Sigmoid colon (tissue), 6 donors: ENCODE measurements at regions not wholly inside any gene's neighbourhood (a gene's known extent, or its start where the extent isn't known, plus 50 kb on each side); places are given as distances from the start of the nearest gene placed in this dataset.

Experiments used
- DNase-seq: peaks from one replicate; pipeline ENCODE4 v3.0.0-alpha.2; 2019
- H3K27ac ChIP-seq, 4 donors: fragments of 200-600 bp; sonication (generic); one replicate each; pipeline ENCODE4 v1.5.1; 2016 to 2019; ENCODE audit warnings: mild to moderate bottlenecking in 1 of 4
- H3K27me3 ChIP-seq, 3 donors: fragments of 200-600 bp; sonication (generic); one replicate each; pipeline ENCODE4 v1.5.1; 2019; ENCODE audit warnings: mild to moderate bottlenecking in 1 of 3
- H3K36me3 ChIP-seq, 4 donors: fragments of 200-600 bp; sonication (generic); one replicate each; pipeline ENCODE4 v1.5.1; 2016 to 2019
- H3K4me1 ChIP-seq, 4 donors: fragments of 200-600 bp; sonication (generic); one replicate each; pipeline ENCODE4 v1.5.1; 2017 to 2019
- H3K4me3 ChIP-seq, 4 donors: fragments of 200-600 bp; sonication (generic); one replicate each; pipeline ENCODE4 v1.5.1; 2017 to 2019; ENCODE audit warnings: mild to moderate bottlenecking in 2 of 4, moderate library complexity in 1 of 4
- H3K9me3 ChIP-seq, 4 donors: fragments of 200-600 bp in 3 of 4; sonication (generic) in 3 of 4; one replicate each; pipeline versions ENCODE4 v1.5.1 to v1.6.1; 2013 to 2019
- CTCF ChIP-seq, 4 experiments: fragments of 450-650 bp in 3 of 4; fragments of 200-600 bp in 1 of 4; IDR thresholded peaks; one replicate each; pipeline ENCODE4 v1.5.1; 2016 to 2019; ENCODE audit warnings: antibody characterized with exemption in 4 of 4, mild to moderate bottlenecking in 3 of 4, moderate library complexity in 2 of 4
- EP300 ChIP-seq, 4 donors: sonication (generic); formaldehyde crosslinking; IDR thresholded peaks; one replicate each; pipeline ENCODE4 v1.6.1; 2017; ENCODE audit warnings: antibody characterized with exemption in 4 of 4
- POLR2A ChIP-seq, 2 donors: fragments of 450-650 bp; IDR thresholded peaks; one replicate each; pipeline ENCODE4 v1.6.1; 2016; ENCODE audit warnings: antibody characterized with exemption in 2 of 2, mild to moderate bottlenecking in 2 of 2, moderate library complexity in 2 of 2
- POLR2AphosphoS5 ChIP-seq, 4 donors: sonication (generic); formaldehyde crosslinking; IDR thresholded peaks; one replicate each; pipeline ENCODE4 v1.6.1; 2017; ENCODE audit warnings: antibody characterized with exemption in 4 of 4
- WGBS, 2 donors: extraction: QIAGEN DNeasy Blood & Tissue Kit; methylation state at CpG; one replicate each; pipeline ENCODE4 v1.1.7; 2013; 5-methylcytosine and 5-hydroxymethylcytosine counted together
- intact Hi-C: fragments of 100-400 bp; cut with DNase I; formaldehyde crosslinking; loops from one replicate; pipeline ENCODE4 v1.15.1; 2023
- donor health status: healthy with polysubstance abuse.
- donor health status: healthy.

GRCh38 chr2:107663632-107664031, 163.1 kb upstream of the RGPD4 start:
- TF ChIP-seq CTCF (IDR thresholded peaks at IDR 0.05) (no peak), EP300 (IDR thresholded peaks at IDR 0.05) (no peak), POLR2AphosphoS5 (IDR thresholded peaks at IDR 0.05) (no peak), POLR2A (IDR thresholded peaks at IDR 0.05) (no peak)
- intact Hi-C loops, result no loop called here

DNA sequence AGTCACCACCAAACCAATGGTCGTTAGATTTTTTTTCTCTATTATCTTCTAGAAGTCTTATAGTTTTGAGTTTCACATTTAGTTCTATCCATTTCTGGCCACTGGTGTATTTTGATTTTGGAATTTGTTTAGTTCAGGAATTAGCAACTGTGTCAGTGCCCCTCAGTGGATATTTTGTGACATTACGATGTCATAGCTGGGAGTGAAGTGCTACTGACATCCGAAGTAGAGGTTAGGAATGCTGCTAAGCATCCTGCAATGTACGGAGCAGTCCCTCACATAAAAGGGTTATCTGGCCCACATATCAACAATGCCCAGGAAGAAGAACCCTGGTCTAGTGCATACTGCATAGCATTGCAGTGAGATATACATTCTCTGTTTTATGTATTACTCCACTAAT, 157.4 kb upstream of the RGPD4 start:
- Histone ChIP-seq H3K9me3 (peaks cover 0 to 14% (median 0%) of the 10 kb centered on the region in 4 donors), H3K4me1 (no peaks in the 10 kb centered on the region), H3K27ac (no peak overlapping the region), H3K27me3 (no peaks in the 10 kb centered on the region), H3K4me3 (no peak overlapping the region), H3K36me3 (no peaks in the 10 kb centered on the region)
- DNase-seq, result no peak
- 41 to 50% methylated on average over 4 of the region's 4 CpGs for WGBS, 2 donors
- intact Hi-C loops, result no loop called here
- TF ChIP-seq EP300 (IDR thresholded peaks at IDR 0.05), result no peak
- TF ChIP-seq POLR2AphosphoS5 (IDR thresholded peaks at IDR 0.05), result no peak
- TF ChIP-seq POLR2A (IDR thresholded peaks at IDR 0.05), result no peak
- no peak for TF ChIP-seq CTCF (IDR thresholded peaks at IDR 0.05)

More at GRCh38 chr2:107663632-107664031, 163.1 kb upstream of the RGPD4 start:
- DNase-seq, result no peak
- no peaks in the 10 kb centered on the region for H3K36me3 ChIP-seq
- 69 to 76% methylated on average over 6 of the region's 6 CpGs for WGBS, 2 donors
- no peak overlapping the region for H3K27ac ChIP-seq
- H3K4me3 ChIP-seq, result no peak overlapping the region
- H3K9me3 ChIP-seq, result no peaks in the 10 kb centered on the region
- no peaks in the 10 kb centered on the region for H3K27me3 ChIP-seq
- no peaks in the 10 kb centered on the region for H3K4me1 ChIP-seq

GRCh38 chr2:107681936-107682335, 144.8 kb upstream of the RGPD4 start:
- intact Hi-C loops, result no loop called here
- TF ChIP-seq POLR2AphosphoS5 (IDR thresholded peaks at IDR 0.05) (no peak), CTCF (IDR thresholded peaks at IDR 0.05) (no peak), EP300 (IDR thresholded peaks at IDR 0.05) (no peak), POLR2A (IDR thresholded peaks at IDR 0.05) (no peak)
- Histone ChIP-seq H3K27me3 (no peaks in the 10 kb centered on the region), H3K27ac (no peak overlapping the region), H3K36me3 (no peaks in the 10 kb centered on the region), H3K4me3 (no peak overlapping the region), H3K9me3 (no peaks in the 10 kb centered on the region), H3K4me1 (no peaks in the 10 kb centered on the region)
- DNase-seq, result no peak
- 86 to 89% methylated on average over 8 of the region's 8 CpGs for WGBS, 2 donors

DNA sequence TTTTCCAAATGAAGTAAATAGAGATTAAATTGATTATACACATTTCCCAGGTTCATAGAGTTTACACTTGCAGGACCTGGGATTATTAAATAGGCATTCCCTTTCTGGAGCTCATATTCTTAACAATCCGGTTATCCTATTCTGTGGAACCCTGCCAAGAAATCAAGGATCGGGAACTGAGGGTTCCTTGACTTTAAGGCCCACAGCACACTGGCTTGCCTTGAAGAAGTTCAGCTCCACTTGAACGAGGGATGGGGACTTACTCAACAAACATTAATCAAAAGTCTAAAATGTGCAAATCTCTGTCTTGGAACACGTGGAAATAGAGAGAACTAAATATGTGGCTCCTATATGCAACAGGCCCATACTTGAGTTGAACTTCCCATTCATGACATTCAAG, 142.3 kb upstream of the RGPD4 start:
- Histone ChIP-seq H3K4me1 (no peaks in the 10 kb centered on the region), H3K27me3 (no peaks in the 10 kb centered on the region), H3K36me3 (no peaks in the 10 kb centered on the region), H3K27ac (no peak overlapping the region), H3K9me3 (no peaks in the 10 kb centered on the region), H3K4me3 (no peak overlapping the region)
- 65 to 78% methylated on average over 4 of the region's 4 CpGs for WGBS, 2 donors
- intact Hi-C loops, result no loop called here
- no peak for DNase-seq
- TF ChIP-seq CTCF (IDR thresholded peaks at IDR 0.05) (no peak), POLR2AphosphoS5 (IDR thresholded peaks at IDR 0.05) (no peak), EP300 (IDR thresholded peaks at IDR 0.05) (no peak), POLR2A (IDR thresholded peaks at IDR 0.05) (no peak)

DNA sequence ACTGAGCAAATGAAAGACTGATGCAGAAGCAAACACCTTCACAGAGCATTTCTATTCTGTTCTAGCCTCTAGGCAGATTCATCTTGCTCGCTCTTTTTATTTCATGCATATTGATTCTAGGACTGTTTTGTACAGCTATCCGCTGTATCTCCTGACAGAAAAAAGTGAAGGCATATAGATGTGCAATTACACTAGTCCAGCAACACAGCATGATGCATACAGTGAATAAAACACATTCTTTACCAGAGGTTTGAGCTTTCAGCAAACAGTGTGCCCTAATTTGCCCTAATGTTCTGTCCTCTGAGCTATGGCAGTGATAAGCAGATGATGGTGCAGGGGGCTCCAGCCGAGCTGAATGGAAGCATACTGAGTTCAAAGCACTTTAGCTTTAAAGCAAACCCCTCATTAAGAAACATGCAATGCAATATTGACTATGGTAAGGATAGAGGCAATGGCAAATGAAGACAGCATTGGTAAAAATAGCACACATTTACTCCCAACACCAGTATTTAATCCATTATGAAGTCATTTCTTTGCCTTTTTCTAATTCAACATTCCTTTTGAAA, 141.2 kb upstream of the RGPD4 start:
- H3K27ac ChIP-seq, result no peak overlapping the region
- intact Hi-C loops, result no loop called here

More for the DNA sequence above, 141.2 kb upstream of the RGPD4 start:
- no peak for DNase-seq
- Histone ChIP-seq H3K9me3 (no peaks in the 10 kb centered on the region), H3K4me1 (no peaks in the 10 kb centered on the region), H3K4me3 (no peak overlapping the region), H3K36me3 (no peaks in the 10 kb centered on the region), H3K27me3 (no peaks in the 10 kb centered on the region)
- 71 to 77% methylated on average over 3 of the region's 3 CpGs for WGBS, 2 donors
- TF ChIP-seq POLR2A (IDR thresholded peaks at IDR 0.05) (no peak), POLR2AphosphoS5 (IDR thresholded peaks at IDR 0.05) (no peak), EP300 (IDR thresholded peaks at IDR 0.05) (no peak), CTCF (IDR thresholded peaks at IDR 0.05) (no peak)
